ENCODE measurements at regions not wholly inside any gene's neighbourhood (a gene's known extent, or its start where the extent isn't known, plus 50 kb on each side); places are given as distances from the start of the nearest gene placed in this dataset.

- DNase-seq = no peak
These were observed 448.0 kb upstream of the SPRED2 start for GRCh38 chr2:65880436-65880835.

- DNase-seq = no peak
These were observed 445.6 kb upstream of the SPRED2 start for GRCh38 chr2:65878011-65878340.

DNA sequence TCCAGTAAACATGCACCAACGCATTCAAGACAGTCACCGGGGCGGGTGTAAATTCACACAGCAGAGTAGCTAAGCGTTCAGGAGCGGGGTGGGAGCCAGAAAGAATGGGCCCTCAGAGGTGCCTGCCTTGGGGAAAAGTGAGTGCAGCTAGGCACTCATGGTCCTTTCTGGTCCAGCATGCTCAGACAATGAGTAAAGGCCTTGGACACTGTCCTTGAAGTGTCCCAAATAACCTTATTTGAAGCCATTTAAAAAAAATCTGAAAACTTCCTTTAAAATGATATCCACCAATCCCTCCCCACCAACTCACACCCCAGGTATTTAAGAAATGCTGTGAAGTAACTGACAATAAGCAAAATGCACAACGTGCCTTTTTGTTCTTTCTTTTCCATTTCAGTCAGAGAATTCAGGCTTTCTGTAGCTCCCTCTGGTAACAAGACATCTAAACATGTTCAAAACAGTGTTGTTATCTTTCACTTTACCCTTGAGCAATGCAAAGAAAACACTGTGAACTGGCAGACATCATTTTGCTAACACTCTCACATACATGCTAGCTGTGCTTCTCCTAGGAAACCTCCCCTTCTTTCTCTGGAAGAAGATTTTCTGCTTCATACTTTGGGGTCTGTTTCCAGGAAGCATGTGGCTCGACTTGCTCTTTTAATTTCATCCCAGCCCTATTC is 445.1 kb upstream of the SPRED2 start:
- no peak for DNase-seq

DNA sequence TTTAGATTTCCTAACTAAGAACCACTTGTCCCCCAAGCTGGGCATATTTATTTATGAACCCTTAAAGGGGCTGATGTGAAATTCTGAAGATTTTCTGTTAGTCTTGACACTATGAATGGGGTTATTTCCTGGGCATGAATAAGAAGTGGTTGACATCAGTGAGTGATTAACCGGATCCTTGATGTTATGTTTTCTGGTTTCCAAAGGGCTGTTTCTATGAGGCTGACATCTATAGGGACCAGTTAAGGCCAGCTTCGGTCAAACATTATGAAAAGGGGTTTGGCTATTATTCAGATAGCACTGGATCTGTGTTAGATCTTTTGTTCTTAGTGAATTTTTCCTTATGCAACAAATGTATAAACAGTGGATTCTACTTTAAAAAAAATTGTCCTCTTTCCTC is 443.7 kb upstream of the SPRED2 start:
- DNase-seq = no peak

DNA sequence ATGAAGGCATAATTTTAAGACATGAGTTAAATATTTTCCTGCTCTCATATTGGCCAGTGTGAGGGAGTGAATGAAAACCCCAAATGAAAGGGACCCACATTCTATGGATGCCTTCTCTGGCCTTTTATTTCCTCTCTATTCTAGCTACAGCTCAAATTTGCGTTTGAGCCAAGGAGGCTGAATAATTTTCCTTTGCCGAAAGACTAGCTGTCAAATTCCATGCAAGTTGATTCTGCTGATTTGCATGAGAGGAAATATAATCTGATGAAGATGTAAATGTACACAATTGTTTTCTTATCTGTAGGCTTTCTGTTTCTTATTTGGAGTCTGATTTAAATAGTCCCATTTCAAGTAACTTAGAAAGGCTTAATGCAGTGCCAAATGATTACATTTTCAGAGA is 438.4 kb upstream of the SPRED2 start:
- DNase-seq = no peak

DNA sequence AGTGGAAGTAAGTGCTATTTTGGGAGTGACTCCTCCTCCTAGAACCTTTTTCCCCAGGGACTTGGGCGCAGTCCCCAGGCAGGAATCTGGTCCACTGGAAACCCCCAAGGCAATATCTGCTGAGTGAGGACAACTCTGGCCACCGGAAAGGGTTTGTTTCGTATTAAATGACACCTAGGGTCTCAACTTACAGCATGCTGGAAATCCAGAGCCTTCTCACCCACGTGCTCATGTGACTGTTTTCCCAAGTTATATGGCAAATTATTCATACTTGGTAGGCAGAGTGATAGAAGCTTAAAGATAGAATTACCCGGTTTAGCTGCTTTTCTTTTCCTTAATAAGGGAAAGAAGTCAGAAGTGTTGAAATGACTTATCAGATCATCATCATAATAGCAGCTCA is 436.9 kb upstream of the SPRED2 start:
- DNase-seq = no peak

- no peak for DNase-seq
These were observed 435.8 kb upstream of the SPRED2 start for GRCh38 chr2:65868177-65868576.

DNA sequence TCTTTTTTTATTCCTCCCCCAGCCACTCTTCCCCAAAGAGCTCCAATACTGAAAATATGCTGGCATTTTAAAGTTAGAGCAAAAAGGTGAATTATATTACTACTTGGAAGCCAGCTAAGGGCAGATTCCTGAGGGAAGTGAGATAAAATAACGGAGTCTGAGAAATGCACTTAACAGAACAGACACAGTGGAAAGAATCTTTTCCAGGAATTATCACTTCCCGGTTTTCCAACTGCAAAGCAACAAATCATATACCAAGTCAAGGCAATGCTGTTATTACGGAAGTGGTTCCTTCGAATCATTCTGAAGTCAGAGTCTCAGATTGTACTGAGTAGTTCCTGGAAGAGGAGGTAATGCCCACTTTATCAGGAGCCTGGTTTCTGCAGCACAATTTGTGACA is 435.0 kb upstream of the SPRED2 start:
- DNase-seq = no peak

GRCh38 chr2:65866148-65866547 is 433.7 kb upstream of the SPRED2 start:
- no peak for DNase-seq

GRCh38 chr2:65864619-65865018 is 432.2 kb upstream of the SPRED2 start:
- DNase-seq = no peak

GRCh38 chr2:65863713-65864112 is 431.3 kb upstream of the SPRED2 start:
- DNase-seq = no peak

GRCh38 chr2:65856928-65857327 is 424.5 kb upstream of the SPRED2 start:
- DNase-seq = no peak

- no peak for DNase-seq
These were observed 424.0 kb upstream of the SPRED2 start for GRCh38 chr2:65856423-65856822.

DNA sequence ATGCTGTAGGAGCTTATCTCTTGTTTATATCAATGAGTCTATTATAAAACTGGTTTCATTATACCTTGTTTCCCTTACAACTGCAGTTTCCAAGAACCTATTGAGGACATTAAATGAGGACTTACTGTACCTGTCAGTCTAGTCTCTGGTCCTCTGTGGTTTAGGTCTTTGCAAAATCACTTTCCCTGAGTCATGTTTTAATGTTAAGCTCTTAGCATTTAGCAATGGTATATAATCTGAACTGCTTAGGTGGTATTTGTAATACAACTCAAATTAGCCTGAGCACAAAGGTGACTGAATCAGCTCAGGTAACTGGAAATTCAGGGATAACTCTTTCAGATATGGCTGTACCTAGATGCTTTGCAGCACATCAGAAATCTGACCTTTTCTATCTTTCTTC is 418.3 kb upstream of the SPRED2 start:
- no peak for DNase-seq

- no peak for DNase-seq
These were observed 414.7 kb upstream of the SPRED2 start for GRCh38 chr2:65846989-65847678.

- no peak for DNase-seq
These were observed 413.2 kb upstream of the SPRED2 start for GRCh38 chr2:65845442-65846182.

DNA sequence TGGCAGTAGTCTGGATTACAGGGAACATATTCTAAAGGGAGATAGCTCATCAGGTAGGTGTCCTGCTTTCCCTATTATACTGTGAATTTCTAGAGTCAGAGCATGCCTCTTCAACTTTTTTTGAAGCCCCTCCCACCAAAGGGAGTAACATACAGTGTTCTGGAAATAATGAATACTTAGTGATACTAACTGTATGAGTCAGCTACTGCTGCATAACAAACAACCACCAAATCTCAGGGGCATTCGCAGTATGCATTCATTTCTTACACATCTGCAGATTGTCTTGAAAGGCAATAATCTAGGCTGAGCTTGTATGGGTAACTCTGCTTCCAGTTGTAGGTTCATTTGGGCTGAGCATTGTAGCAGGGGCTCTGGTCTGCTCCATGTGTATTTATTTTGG is 409.7 kb upstream of the SPRED2 start:
- no peak for DNase-seq

DNA sequence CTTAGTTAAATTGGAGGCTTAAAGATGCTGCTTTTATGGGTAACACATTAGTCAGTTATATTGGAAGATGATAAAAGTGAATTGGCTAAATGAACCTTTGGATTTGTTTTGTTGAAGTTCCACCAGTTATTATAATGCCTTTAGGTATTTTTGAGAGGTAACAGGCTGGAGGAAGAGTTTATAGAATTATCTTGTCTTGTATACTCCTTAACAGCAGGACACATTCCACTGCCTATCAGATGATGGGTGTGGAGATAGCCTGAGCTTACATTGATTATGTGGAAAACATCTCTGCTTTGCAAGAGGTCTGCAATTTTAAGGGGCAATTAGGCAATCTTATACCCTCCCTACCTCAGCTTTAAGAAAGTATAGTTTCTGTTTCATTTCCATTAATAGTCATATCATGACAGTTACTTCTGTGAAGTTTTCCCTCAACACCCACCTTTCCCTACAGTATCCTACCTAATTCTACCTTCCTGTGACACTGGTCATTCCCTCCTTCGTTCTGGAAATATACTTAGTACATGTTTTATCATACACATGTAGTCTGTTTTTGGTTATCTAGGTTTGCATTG is 403.7 kb upstream of the SPRED2 start:
- no peak for DNase-seq

GRCh38 chr2:65834771-65835475 is 402.5 kb upstream of the SPRED2 start:
- DNase-seq = no peak

DNA sequence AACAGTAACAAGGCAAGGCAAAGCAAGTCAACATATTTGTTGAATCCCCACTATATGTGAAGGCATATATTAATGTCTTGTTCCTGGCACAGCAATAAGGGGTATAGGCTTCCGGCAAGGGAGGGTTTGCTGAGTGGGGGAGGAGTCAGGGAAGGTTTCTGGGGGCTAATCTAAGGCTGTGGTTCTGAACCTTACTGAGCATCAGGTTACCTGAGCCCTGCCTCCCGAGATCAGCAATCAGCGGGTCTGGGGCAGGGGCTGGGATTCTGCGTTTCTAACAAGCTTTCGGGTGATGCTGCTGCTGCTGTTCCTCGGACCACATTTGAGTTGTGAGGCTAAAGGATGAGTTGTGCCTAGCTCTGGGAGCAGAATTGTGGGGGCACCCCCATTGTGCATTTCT is 401.7 kb upstream of the SPRED2 start:
- no peak for DNase-seq

DNA sequence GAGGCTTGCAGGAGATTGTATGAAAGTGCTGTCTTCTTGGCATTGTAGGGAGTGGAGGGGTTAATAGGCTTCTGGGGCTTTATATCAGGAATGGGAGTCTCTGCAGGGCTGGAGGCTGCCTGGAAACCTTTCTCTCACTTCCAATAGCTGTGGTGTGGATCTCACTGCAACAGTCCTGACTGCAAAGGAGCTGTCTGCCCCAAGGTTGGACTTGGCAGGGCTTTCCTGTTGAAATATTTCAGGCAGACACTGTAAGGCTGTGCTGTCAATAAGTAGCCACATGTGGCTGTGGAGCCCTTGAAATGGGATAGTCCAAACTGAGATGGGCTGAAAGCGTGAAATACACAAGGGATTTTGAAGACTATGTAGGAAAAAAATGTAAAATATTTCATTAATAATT is 399.1 kb upstream of the SPRED2 start:
- no peak for DNase-seq

DNA sequence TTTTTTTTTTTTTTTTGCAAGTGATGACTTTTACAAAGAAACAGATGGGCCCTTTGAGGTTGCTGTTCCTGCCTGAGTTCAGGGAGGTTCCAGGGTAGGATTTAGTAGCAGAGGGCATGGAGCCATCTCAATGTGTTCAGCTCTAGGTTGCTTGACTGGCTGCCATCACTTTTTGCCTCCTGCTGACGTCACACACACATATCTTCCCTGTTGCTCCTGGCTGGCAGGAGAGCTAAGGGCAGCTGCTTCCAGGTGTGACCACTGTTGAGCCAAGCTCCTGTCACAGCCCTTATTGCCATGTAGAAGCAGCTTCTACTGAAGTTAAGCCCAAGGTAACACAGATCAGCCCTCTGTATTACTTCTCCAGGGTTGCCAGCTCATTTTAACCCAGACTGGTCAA is 394.2 kb upstream of the SPRED2 start:
- DNase-seq = no peak

GRCh38 chr2:65823511-65823910 is 391.1 kb upstream of the SPRED2 start:
- DNase-seq = no peak
